Fibroblast of pulmonary artery (primary cell): ENCODE measurements at regions not wholly inside any gene's neighbourhood (a gene's known extent, or its start where the extent isn't known, plus 50 kb on each side); places are given as distances from the start of the nearest gene placed in this dataset.
"Not testable (repeated sequence)": the region's sequence is repeated elsewhere in the genome, so short reads cannot be mapped to it uniquely, and the experiment has no call there.

Experiments
- DNase-seq: peaks from one replicate; pipeline ENCODE4 v3.0.0-alpha.2; 2010; ENCODE audit warnings: low read depth
- H3K4me3 ChIP-seq: replicated peaks from 2 replicates; pipeline ENCODE4 v1.5.1; 2011; ENCODE audit warnings: low read depth, mild to moderate bottlenecking, control low read depth, low read length, moderate library complexity
- CTCF ChIP-seq: IDR thresholded peaks from 2 replicates; pipeline ENCODE4 v1.5.1; 2011; ENCODE audit warnings: mild to moderate bottlenecking, control low read depth, low read length, inconsistent platforms; ENCODE audit errors: missing control alignments

- no peak overlapping the region for H3K4me3 ChIP-seq
- DNase-seq, result no peak
- TF ChIP-seq CTCF, result no peak
These were observed 2333.3 kb downstream of the TP53TG3F start for GRCh38 chr16:35792516-35793285.

- H3K4me3 ChIP-seq, result no peak overlapping the region
- TF ChIP-seq CTCF, result no peak
- DNase-seq, result no peak
These were observed 2334.2 kb downstream of the TP53TG3F start for GRCh38 chr16:35793601-35794000.

GRCh38 chr16:35794896-35795295 lies 2335.5 kb downstream of the TP53TG3F start:
- TF ChIP-seq CTCF, result no peak
- DNase-seq, result no peak
- no peak overlapping the region for H3K4me3 ChIP-seq

GRCh38 chr16:35795361-35796029 lies 2336.1 kb downstream of the TP53TG3F start:
- DNase-seq, result no peak
- no peak overlapping the region for H3K4me3 ChIP-seq
- TF ChIP-seq CTCF, result no peak

- no peak overlapping the region for H3K4me3 ChIP-seq
- no peak for DNase-seq
- TF ChIP-seq CTCF, result no peak
These were observed 2338.4 kb downstream of the TP53TG3F start for GRCh38 chr16:35797811-35798210.

- no peak overlapping the region for H3K4me3 ChIP-seq
- no peak for TF ChIP-seq CTCF
- no peak for DNase-seq
These were observed 2339.5 kb downstream of the TP53TG3F start for GRCh38 chr16:35798885-35799426.

- DNase-seq, H3K4me3 ChIP-seq: not testable (repeated sequence)
These were observed 2345.1 kb downstream of the TP53TG3F start for GRCh38 chr16:35804465-35804864.
